NCI-H2107 (cell line): ENCODE measurements at regions not wholly inside any gene's neighbourhood (a gene's known extent, or its start where the extent isn't known, plus 50 kb on each side); places are given as distances from the start of the nearest gene placed in this dataset.

Source experiments
- DNase-seq: peaks from one replicate; lab custom pipeline; 2025; lab: John Stamatoyannopoulos, UW

- no peak for DNase-seq
Measured at GRCh38 chr7:131268906-131269305, 58.8 kb upstream of the MKLN1 start.

GRCh38 chr7:131272086-131272485 lies 55.6 kb upstream of the MKLN1 start:
- DNase-seq: no peak

GRCh38 chr7:131274986-131275385 lies 52.7 kb upstream of the MKLN1 start:
- no peak for DNase-seq

- DNase-seq: no peak
Measured at GRCh38 chr7:131276190-131276589, 51.5 kb upstream of the MKLN1 start.

GRCh38 chr7:131276748-131277147 lies 50.9 kb upstream of the MKLN1 start:
- no peak for DNase-seq
